ENCODE measurements at regions not wholly inside any gene's neighbourhood (a gene's known extent, or its start where the extent isn't known, plus 50 kb on each side); places are given as distances from the start of the nearest gene placed in this dataset.
A peak's percentile ranks its signal among the peaks of the same experiment; 100 is the strongest.
"Not testable (repeated sequence)": the region's sequence is repeated elsewhere in the genome, so short reads cannot be mapped to it uniquely, and the experiment has no call there.

GRCh38 chr7:4609576-4609975 lies 72.5 kb upstream of the FOXK1 start:
- not testable (repeated sequence) for ATAC-seq, H3K9me3 Mint-ChIP-seq, H3K36me3 Mint-ChIP-seq, H3K4me3 Mint-ChIP-seq, H3K27ac Mint-ChIP-seq
- Mint-ChIP-seq H3K27me3 (peaks cover 26% of the 10 kb centered on the region), H3K4me1 (peaks cover 12% of the 10 kb centered on the region)

GRCh38 chr7:4610768-4611467 lies 71.2 kb upstream of the FOXK1 start:
- Mint-ChIP-seq H3K27me3 (peaks cover 26% of the 10 kb centered on the region), H3K27ac (no peak overlapping the region), H3K4me1 (peaks cover 12% of the 10 kb centered on the region), H3K4me3 (no peak overlapping the region), H3K36me3 (no peaks in the 10 kb centered on the region), H3K9me3 (no peaks in the 10 kb centered on the region)
- peak; percentile 66 for ATAC-seq

GRCh38 chr7:4612237-4612636 lies 69.9 kb upstream of the FOXK1 start:
- peaks cover 12% of the 10 kb centered on the region for H3K4me1 Mint-ChIP-seq
- H3K4me3 Mint-ChIP-seq: no peak overlapping the region
- peaks cover 17% of the 10 kb centered on the region for H3K27me3 Mint-ChIP-seq
- H3K36me3 Mint-ChIP-seq: no peaks in the 10 kb centered on the region
- H3K27ac Mint-ChIP-seq: no peak overlapping the region
- no peak for ATAC-seq
- H3K9me3 Mint-ChIP-seq: no peaks in the 10 kb centered on the region

GRCh38 chr7:4612939-4613841 lies 68.9 kb upstream of the FOXK1 start:
- peaks cover 12% of the 10 kb centered on the region for H3K4me1 Mint-ChIP-seq
- H3K27me3 Mint-ChIP-seq: peaks cover 13% of the 10 kb centered on the region
- H3K36me3 Mint-ChIP-seq: no peaks in the 10 kb centered on the region
- peak overlapping the region; percentile 50 for H3K4me3 Mint-ChIP-seq
- no peaks in the 10 kb centered on the region for H3K9me3 Mint-ChIP-seq
- H3K27ac Mint-ChIP-seq: peak overlapping the region; percentile 22
- peak; percentile 58 for ATAC-seq

- H3K36me3 Mint-ChIP-seq: no peaks in the 10 kb centered on the region
- peak overlapping the region; percentile 10 for H3K4me3 Mint-ChIP-seq
- no peak for ATAC-seq
- no peaks in the 10 kb centered on the region for H3K9me3 Mint-ChIP-seq
- peak overlapping the region; percentile 22 for H3K27ac Mint-ChIP-seq
- H3K27me3 Mint-ChIP-seq: peaks cover 13% of the 10 kb centered on the region
- H3K4me1 Mint-ChIP-seq: peaks cover 12% of the 10 kb centered on the region
These were observed 68.1 kb upstream of the FOXK1 start for GRCh38 chr7:4613846-4614548.

- Mint-ChIP-seq H3K36me3 (no peaks in the 10 kb centered on the region), H3K4me3 (no peak overlapping the region), H3K9me3 (no peaks in the 10 kb centered on the region), H3K4me1 (peaks cover 17% of the 10 kb centered on the region), H3K27me3 (peaks cover 13% of the 10 kb centered on the region), H3K27ac (no peak overlapping the region)
- ATAC-seq: no peak
These were observed 66.0 kb upstream of the FOXK1 start for GRCh38 chr7:4616116-4616515.

- Mint-ChIP-seq H3K9me3 (peaks cover 6% of the 10 kb centered on the region), H3K27ac (no peak overlapping the region), H3K27me3 (no peaks in the 10 kb centered on the region), H3K4me3 (no peak overlapping the region), H3K36me3 (no peaks in the 10 kb centered on the region), H3K4me1 (peaks cover 15% of the 10 kb centered on the region)
- ATAC-seq: no peak
These were observed 60.7 kb upstream of the FOXK1 start for GRCh38 chr7:4621396-4621795.

GRCh38 chr7:4626318-4626845 lies 55.7 kb upstream of the FOXK1 start:
- Mint-ChIP-seq H3K4me1 (peaks cover 10% of the 10 kb centered on the region), H3K36me3 (no peaks in the 10 kb centered on the region), H3K4me3 (no peak overlapping the region), H3K27me3 (peaks cover 8% of the 10 kb centered on the region), H3K9me3 (peaks cover 6% of the 10 kb centered on the region), H3K27ac (peak overlapping the region; percentile 1)
- no peak for ATAC-seq

- peaks cover 10% of the 10 kb centered on the region for H3K4me1 Mint-ChIP-seq
These were observed 52.7 kb upstream of the FOXK1 start for GRCh38 chr7:4629287-4629895.

GRCh38 chr7:4631380-4632179 lies 50.5 kb upstream of the FOXK1 start:
- H3K4me1 Mint-ChIP-seq: no peaks in the 10 kb centered on the region
- no peak overlapping the region for H3K4me3 Mint-ChIP-seq
- no peaks in the 10 kb centered on the region for H3K9me3 Mint-ChIP-seq
- no peak for ATAC-seq
- no peaks in the 10 kb centered on the region for H3K36me3 Mint-ChIP-seq
- H3K27ac Mint-ChIP-seq: no peak overlapping the region
- peaks cover 17% of the 10 kb centered on the region for H3K27me3 Mint-ChIP-seq

More at GRCh38 chr7:4629287-4629895, 52.7 kb upstream of the FOXK1 start:
- Mint-ChIP-seq H3K4me3 (no peak overlapping the region), H3K27ac (no peak overlapping the region), H3K9me3 (no peaks in the 10 kb centered on the region), H3K27me3 (peaks cover 17% of the 10 kb centered on the region), H3K36me3 (no peaks in the 10 kb centered on the region)
- no peak for ATAC-seq
